H9 (cell line): ENCODE measurements at regions not wholly inside any gene's neighbourhood (a gene's known extent, or its start where the extent isn't known, plus 50 kb on each side); places are given as distances from the start of the nearest gene placed in this dataset.

Experiments
- DNase-seq: peaks from one replicate; pipeline ENCODE4 v3.0.0-alpha.2; 2017
- H2AFZ ChIP-seq: one replicate; pipeline ENCODE4 v1.6.1; 2013; ENCODE audit warnings: mild to moderate bottlenecking, low read length, control low read depth, moderate library complexity
- H2AK5ac ChIP-seq: 2 replicates; pipeline ENCODE4 v1.6.1; 2013; ENCODE audit warnings: low read length, control low read depth, mixed read lengths; ENCODE audit not compliant: insufficient read length
- H2BK120ac ChIP-seq: one replicate; pipeline ENCODE4 v1.6.1; 2013; ENCODE audit warnings: low read depth, mild to moderate bottlenecking, low read length, control low read depth, inconsistent platforms; ENCODE audit not compliant: poor library complexity, severe bottlenecking
- H2BK12ac ChIP-seq: 2 replicates; pipeline ENCODE4 v1.6.1; 2013; ENCODE audit warnings: low read length, control low read depth, mixed read lengths, low read depth; ENCODE audit not compliant: insufficient read length
- H2BK15ac ChIP-seq: 2 replicates; pipeline ENCODE4 v1.6.1; 2013; ENCODE audit warnings: low read depth, low read length, control low read depth
- H2BK20ac ChIP-seq: one replicate; pipeline ENCODE4 v1.6.1; 2013; ENCODE audit warnings: low read depth, mild to moderate bottlenecking, low read length, control low read depth, inconsistent platforms; ENCODE audit not compliant: poor library complexity, severe bottlenecking
- H2BK5ac ChIP-seq: 2 replicates; pipeline ENCODE4 v1.6.1; 2013; ENCODE audit warnings: low read length, control low read depth, mixed read lengths; ENCODE audit not compliant: insufficient read length
- H3K14ac ChIP-seq: 2 replicates; pipeline ENCODE4 v1.6.1; 2013; ENCODE audit warnings: low read length, control low read depth; ENCODE audit not compliant: insufficient read depth
- H3K18ac ChIP-seq: 2 replicates; pipeline ENCODE4 v1.6.1; 2013; ENCODE audit warnings: low read depth, mild to moderate bottlenecking, mixed read lengths, low read length, control low read depth; ENCODE audit not compliant: insufficient read length
- H3K23ac ChIP-seq: 2 replicates; pipeline ENCODE4 v1.6.1; 2013; ENCODE audit warnings: low read length, control low read depth, mixed read lengths, low read depth; ENCODE audit not compliant: insufficient read length
- H3K23me2 ChIP-seq: 2 replicates; pipeline ENCODE4 v1.6.1; 2013; ENCODE audit warnings: low read depth, mild to moderate bottlenecking, mixed read lengths, low read length, control low read depth; ENCODE audit not compliant: insufficient read length, poor library complexity, severe bottlenecking
- H3K27ac ChIP-seq: 2 replicates; pipeline ENCODE4 v1.5.1; 2013; ENCODE audit warnings: low read length, control low read depth, mixed read lengths, low read depth; ENCODE audit not compliant: insufficient read length
- H3K27me3 ChIP-seq: 2 replicates; pipeline ENCODE4 v1.6.1; 2013; ENCODE audit warnings: low read length, control low read depth, inconsistent platforms; ENCODE audit not compliant: insufficient read depth
- H3K4ac ChIP-seq: 2 replicates; pipeline ENCODE4 v1.6.1; 2013; ENCODE audit warnings: low read depth, mild to moderate bottlenecking, control low read depth, inconsistent platforms, low read length, moderate library complexity
- H3K4me1 ChIP-seq: 2 replicates; pipeline ENCODE4 v1.6.1; 2013; ENCODE audit warnings: low read length, control low read depth, inconsistent platforms; ENCODE audit not compliant: insufficient read depth
- H3K4me2 ChIP-seq: 2 replicates; pipeline ENCODE4 v1.6.1; 2013; ENCODE audit warnings: low read length, control low read depth, mixed read lengths; ENCODE audit not compliant: insufficient read length, insufficient read depth
- H3K56ac ChIP-seq: 2 replicates; pipeline ENCODE4 v1.6.1; 2013; ENCODE audit warnings: low read depth, mild to moderate bottlenecking, mixed read lengths, low read length, control low read depth; ENCODE audit not compliant: insufficient read length
- H3K79me1 ChIP-seq: 2 replicates; pipeline ENCODE4 v1.6.1; 2013; ENCODE audit warnings: low read depth, mild to moderate bottlenecking, moderate library complexity, low read length, control low read depth, inconsistent platforms; ENCODE audit not compliant: insufficient read depth, poor library complexity, severe bottlenecking
- H3K79me2 ChIP-seq: 2 replicates; pipeline ENCODE4 v1.6.1; 2013; ENCODE audit warnings: low read length, control low read depth, inconsistent platforms; ENCODE audit not compliant: insufficient read depth
- H3K9ac ChIP-seq: 2 replicates; pipeline ENCODE4 v1.6.1; 2013; ENCODE audit warnings: low read length, control low read depth, mixed read lengths; ENCODE audit not compliant: insufficient read length; ENCODE audit errors: extremely low read depth
- H3K9me3 ChIP-seq: one replicate; pipeline ENCODE4 v1.6.1; 2013; ENCODE audit warnings: low read depth, low read length, inconsistent platforms; ENCODE audit not compliant: control insufficient read depth
- H3T11ph ChIP-seq: one replicate; pipeline ENCODE4 v1.6.1; 2013; ENCODE audit warnings: mild to moderate bottlenecking, low read length, control low read depth, inconsistent platforms
- H4K20me1 ChIP-seq: one replicate; pipeline ENCODE4 v1.6.1; 2013; ENCODE audit not compliant: control insufficient read depth, insufficient read length, insufficient read depth
- H4K5ac ChIP-seq: 2 replicates; pipeline ENCODE4 v1.6.1; 2013; ENCODE audit warnings: low read depth, mild to moderate bottlenecking, mixed read lengths, low read length, control low read depth; ENCODE audit not compliant: insufficient read length
- H4K8ac ChIP-seq: replicated peaks from 2 replicates; pipeline ENCODE4 v1.6.1; 2013; ENCODE audit warnings: low read length, control low read depth, mixed read lengths, low read depth; ENCODE audit not compliant: insufficient read length
- H4K91ac ChIP-seq: 2 replicates; pipeline ENCODE4 v1.6.1; 2013; ENCODE audit warnings: low read depth, mild to moderate bottlenecking, moderate library complexity, mixed read lengths, low read length, control low read depth; ENCODE audit not compliant: insufficient read length
- H3K27ac Mint-ChIP-seq, 3 experiments: 2 replicates in 2 of 3; 3 replicates in 1 of 3; pipeline ENCODE4 v1.8.0; 2020 to 2021; ENCODE audit warnings: mixed read lengths in 3 of 3, mild to moderate bottlenecking in 1 of 3, moderate library complexity in 1 of 3
- H3K27me3 Mint-ChIP-seq: 2 replicates; pipeline ENCODE4 v1.8.0; 2021; ENCODE audit warnings: low read depth, mild to moderate bottlenecking, moderate library complexity, mixed read lengths
- H3K36me3 Mint-ChIP-seq, 3 experiments: 2 replicates in 2 of 3; 3 replicates in 1 of 3; pipeline ENCODE4 v1.8.0; 2020 to 2021; ENCODE audit warnings: low read depth in 3 of 3, mixed read lengths in 3 of 3; ENCODE audit not compliant: insufficient read depth in 1 of 3
- H3K4me1 Mint-ChIP-seq, 2 experiments: 2 replicates each; pipeline ENCODE4 v1.8.0; 2020; ENCODE audit warnings: mixed read lengths in 2 of 2
- H3K4me3 Mint-ChIP-seq, 2 experiments: 2 replicates in 1 of 2; 3 replicates in 1 of 2; pipeline ENCODE4 v1.8.0; 2020 to 2021; ENCODE audit warnings: mild to moderate bottlenecking in 2 of 2, mixed read lengths in 2 of 2, moderate library complexity in 1 of 2
- H3K9me3 Mint-ChIP-seq, 2 experiments: 2 replicates in 1 of 2; 3 replicates in 1 of 2; pipeline ENCODE4 v1.8.0; 2020; ENCODE audit warnings: mild to moderate bottlenecking in 2 of 2, mixed read lengths in 2 of 2, moderate library complexity in 1 of 2
- WGBS: extraction: QIAGEN DNeasy Blood & Tissue Kit; methylation state at CpG from one replicate; pipeline ENCODE4 v1.1.7; 2013; ENCODE audit warnings: missing lambda C conversion rate, low lambda C conversion rate, mixed read lengths; ENCODE audit not compliant: insufficient read length; ENCODE audit errors: extremely low coverage; 5-methylcytosine and 5-hydroxymethylcytosine counted together
- TF ChIP-seq, protein P1 (sequence below): fragments of 200-600 bp; sonication (generic); conservative IDR thresholded peaks from 3 replicates; pipeline ENCODE4 v1.8.0; 2021; ENCODE audit warnings: antibody characterized with exemption, mild to moderate bottlenecking

DNA sequence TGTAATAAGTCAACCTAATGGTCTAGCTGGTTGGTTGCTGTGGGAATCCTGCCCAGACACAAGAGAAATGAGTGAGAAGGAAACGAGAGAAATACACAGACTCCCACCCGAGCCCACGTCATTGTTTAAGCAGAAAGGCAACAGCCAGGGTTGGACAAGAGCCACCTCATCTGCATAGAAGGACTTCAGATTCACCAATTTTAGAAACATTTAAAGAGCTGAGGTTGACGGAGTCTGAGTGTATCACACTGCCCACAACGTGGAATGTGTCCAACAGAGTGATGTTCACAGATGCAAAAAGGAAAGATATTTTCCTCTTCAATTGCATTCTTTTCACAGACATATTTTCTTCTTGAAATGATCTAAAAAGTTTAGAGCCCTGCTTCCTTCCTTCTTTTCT is 349.5 kb downstream of the AGTPBP1 start:
- DNase-seq: no peak
- no peak overlapping the region for H2AK5ac ChIP-seq

More for the DNA sequence above, 349.5 kb downstream of the AGTPBP1 start:
- Histone ChIP-seq H3K4me1 (0 out of 2 replicates have a peak, but pooled peaks cover 5% of the 10 kb centered on the region), H3K18ac (no peak overlapping the region), H2BK15ac (no peak overlapping the region), H3K79me2 (no peaks in the 10 kb centered on the region), H3K27me3 (no peaks in the 10 kb centered on the region), H3K4me2 (no peak overlapping the region), H4K8ac (no peak overlapping the region), H3K27ac (no peak overlapping the region), H2AFZ (no peak overlapping the region), H2BK20ac (no peak overlapping the region), H3T11ph (no peak overlapping the region), H2BK5ac (no peak overlapping the region), H3K23ac (no peak overlapping the region), H3K79me1 (no peaks in the 10 kb centered on the region), H2BK12ac (no peak overlapping the region), H2BK120ac (no peak overlapping the region), H4K91ac (no peak overlapping the region), H3K14ac (no peak overlapping the region), H3K23me2 (no peaks in the 10 kb centered on the region), H3K9ac (no peak overlapping the region), H3K9me3 (no peaks in the 10 kb centered on the region), H4K20me1 (no peaks in the 10 kb centered on the region), H3K56ac (no peak overlapping the region), H4K5ac (no peak overlapping the region), H3K4ac (no peak overlapping the region)
- Mint-ChIP-seq H3K27me3 (no peaks in the 10 kb centered on the region), H3K4me3 (no peak overlapping the region), H3K36me3 (no peaks in the 10 kb centered on the region), H3K9me3 (no peaks in the 10 kb centered on the region), H3K27ac (no peak overlapping the region), H3K4me1 (peaks cover 4 to 5% of the 10 kb centered on the region in 2 experiments; a peak in 3 of 4 replicates)
- WGBS: no CpG with 5 or more reads among the region's 5 CpGs
- TF ChIP-seq, protein P1, sequence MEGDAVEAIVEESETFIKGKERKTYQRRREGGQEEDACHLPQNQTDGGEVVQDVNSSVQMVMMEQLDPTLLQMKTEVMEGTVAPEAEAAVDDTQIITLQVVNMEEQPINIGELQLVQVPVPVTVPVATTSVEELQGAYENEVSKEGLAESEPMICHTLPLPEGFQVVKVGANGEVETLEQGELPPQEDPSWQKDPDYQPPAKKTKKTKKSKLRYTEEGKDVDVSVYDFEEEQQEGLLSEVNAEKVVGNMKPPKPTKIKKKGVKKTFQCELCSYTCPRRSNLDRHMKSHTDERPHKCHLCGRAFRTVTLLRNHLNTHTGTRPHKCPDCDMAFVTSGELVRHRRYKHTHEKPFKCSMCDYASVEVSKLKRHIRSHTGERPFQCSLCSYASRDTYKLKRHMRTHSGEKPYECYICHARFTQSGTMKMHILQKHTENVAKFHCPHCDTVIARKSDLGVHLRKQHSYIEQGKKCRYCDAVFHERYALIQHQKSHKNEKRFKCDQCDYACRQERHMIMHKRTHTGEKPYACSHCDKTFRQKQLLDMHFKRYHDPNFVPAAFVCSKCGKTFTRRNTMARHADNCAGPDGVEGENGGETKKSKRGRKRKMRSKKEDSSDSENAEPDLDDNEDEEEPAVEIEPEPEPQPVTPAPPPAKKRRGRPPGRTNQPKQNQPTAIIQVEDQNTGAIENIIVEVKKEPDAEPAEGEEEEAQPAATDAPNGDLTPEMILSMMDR: no peak
